Thyroid gland (tissue), 4 donors: ENCODE measurements at regions not wholly inside any gene's neighbourhood (a gene's known extent, or its start where the extent isn't known, plus 50 kb on each side); places are given as distances from the start of the nearest gene placed in this dataset.

ENCODE experiments used
- DNase-seq, 2 donors: peaks; one replicate each; pipeline ENCODE4 v3.0.0-alpha.2; 2019
- H3K27ac ChIP-seq, 3 donors: fragments of 200-600 bp; sonication (generic); 1 replicate in 2 of 3; 2 replicates in 1 of 3; pipeline ENCODE4 v1.5.1; 2016 to 2019; ENCODE audit warnings: mild to moderate bottlenecking in 1 of 3, moderate library complexity in 1 of 3
- H3K27me3 ChIP-seq: fragments of 200-600 bp; sonication (generic); one replicate; pipeline ENCODE4 v1.5.1; 2019
- H3K36me3 ChIP-seq, 2 donors: fragments of 200-600 bp; sonication (generic); one replicate each; pipeline ENCODE4 v1.5.1; 2016 to 2019
- H3K4me1 ChIP-seq, 2 donors: fragments of 200-600 bp; sonication (generic); one replicate each; pipeline ENCODE4 v1.5.1; 2017 to 2019
- H3K4me3 ChIP-seq, 3 donors: fragments of 200-600 bp; sonication (generic); replicated peaks in 1 of 3; 1 replicate in 2 of 3; 2 replicates in 1 of 3; pipeline ENCODE4 v1.5.1; 2016; ENCODE audit warnings: mild to moderate bottlenecking in 1 of 3
- H3K9me3 ChIP-seq: fragments of 200-600 bp; sonication (generic); one replicate; pipeline ENCODE4 v1.5.1; 2017
- POLR2A ChIP-seq, 2 donors: fragments of 450-650 bp; IDR thresholded peaks; one replicate each; pipeline ENCODE4 v1.6.1; 2017; ENCODE audit warnings: antibody characterized with exemption in 2 of 2, mild to moderate bottlenecking in 2 of 2, moderate library complexity in 1 of 2
- WGBS, 2 donors: methylation state at CpG; one replicate each; pipeline ENCODE4 v1.1.5; 2017; 5-methylcytosine and 5-hydroxymethylcytosine counted together
- intact Hi-C: fragments of 100-400 bp; cut with DNase I; formaldehyde crosslinking; loops from one replicate; pipeline ENCODE4 v1.15.1; 2023
- TF ChIP-seq, protein P1 (sequence below), 6 experiments: fragments of 200-600 bp in 3 of 6; fragments of 450-650 bp in 3 of 6; sonication (generic) in 3 of 6; IDR thresholded peaks; one replicate each; pipeline ENCODE4 v1.5.1; 2016 to 2019; ENCODE audit warnings: antibody characterized with exemption in 6 of 6, mild to moderate bottlenecking in 2 of 6, inconsistent platforms in 1 of 6, moderate library complexity in 1 of 6

DNA sequence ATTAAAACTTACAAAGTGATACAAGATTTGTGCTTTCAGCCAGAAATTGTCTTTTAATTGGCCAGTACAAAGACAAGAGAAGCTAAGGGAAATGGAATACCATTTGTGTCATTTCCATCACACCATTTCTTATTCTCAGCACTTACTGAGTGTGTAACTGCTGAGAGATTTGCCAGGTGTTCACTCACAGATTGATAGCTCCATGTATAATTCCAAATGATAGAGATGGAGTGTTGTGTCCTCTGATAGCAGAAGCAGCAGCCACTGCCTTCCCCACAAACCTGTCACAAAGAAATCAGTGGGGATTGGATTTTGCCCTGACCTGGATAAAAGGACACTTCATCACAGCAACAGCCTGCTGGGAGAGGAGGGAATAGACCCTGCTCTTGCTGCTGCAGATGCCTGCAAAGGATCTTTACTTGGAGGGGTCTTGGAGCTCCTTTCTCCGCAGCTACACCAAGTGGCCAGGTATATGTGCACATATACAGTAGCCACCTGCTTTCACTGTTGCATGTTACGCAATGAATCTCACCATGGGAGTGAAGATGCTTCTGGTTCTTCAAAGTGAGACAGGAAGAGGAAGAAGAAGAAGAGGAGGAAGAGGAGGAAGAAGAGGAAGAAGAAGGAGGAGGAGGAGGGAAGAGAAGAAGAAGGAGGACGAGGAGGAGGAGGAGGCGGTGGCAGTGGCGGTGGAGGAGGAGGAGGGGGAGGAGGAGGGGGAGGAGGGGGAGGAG is 78.7 kb upstream of the KCNJ15 start:
- no peaks in the 10 kb centered on the region for H3K27me3 ChIP-seq
- no peaks in the 10 kb centered on the region for H3K4me1 ChIP-seq
- no peak overlapping the region for H3K27ac ChIP-seq
- H3K36me3 ChIP-seq = no peaks in the 10 kb centered on the region
- TF ChIP-seq POLR2A (IDR thresholded peaks at IDR 0.05) = no peak
- TF ChIP-seq, protein P1, sequence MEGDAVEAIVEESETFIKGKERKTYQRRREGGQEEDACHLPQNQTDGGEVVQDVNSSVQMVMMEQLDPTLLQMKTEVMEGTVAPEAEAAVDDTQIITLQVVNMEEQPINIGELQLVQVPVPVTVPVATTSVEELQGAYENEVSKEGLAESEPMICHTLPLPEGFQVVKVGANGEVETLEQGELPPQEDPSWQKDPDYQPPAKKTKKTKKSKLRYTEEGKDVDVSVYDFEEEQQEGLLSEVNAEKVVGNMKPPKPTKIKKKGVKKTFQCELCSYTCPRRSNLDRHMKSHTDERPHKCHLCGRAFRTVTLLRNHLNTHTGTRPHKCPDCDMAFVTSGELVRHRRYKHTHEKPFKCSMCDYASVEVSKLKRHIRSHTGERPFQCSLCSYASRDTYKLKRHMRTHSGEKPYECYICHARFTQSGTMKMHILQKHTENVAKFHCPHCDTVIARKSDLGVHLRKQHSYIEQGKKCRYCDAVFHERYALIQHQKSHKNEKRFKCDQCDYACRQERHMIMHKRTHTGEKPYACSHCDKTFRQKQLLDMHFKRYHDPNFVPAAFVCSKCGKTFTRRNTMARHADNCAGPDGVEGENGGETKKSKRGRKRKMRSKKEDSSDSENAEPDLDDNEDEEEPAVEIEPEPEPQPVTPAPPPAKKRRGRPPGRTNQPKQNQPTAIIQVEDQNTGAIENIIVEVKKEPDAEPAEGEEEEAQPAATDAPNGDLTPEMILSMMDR (IDR thresholded peaks at IDR 0.05) = no peak
- intact Hi-C loops = no loop called here
- H3K9me3 ChIP-seq = no peaks in the 10 kb centered on the region
- DNase-seq = no peak
- no peak overlapping the region for H3K4me3 ChIP-seq
- 90% methylated on average over 5 of the region's 5 CpGs for WGBS, 2 donors

DNA sequence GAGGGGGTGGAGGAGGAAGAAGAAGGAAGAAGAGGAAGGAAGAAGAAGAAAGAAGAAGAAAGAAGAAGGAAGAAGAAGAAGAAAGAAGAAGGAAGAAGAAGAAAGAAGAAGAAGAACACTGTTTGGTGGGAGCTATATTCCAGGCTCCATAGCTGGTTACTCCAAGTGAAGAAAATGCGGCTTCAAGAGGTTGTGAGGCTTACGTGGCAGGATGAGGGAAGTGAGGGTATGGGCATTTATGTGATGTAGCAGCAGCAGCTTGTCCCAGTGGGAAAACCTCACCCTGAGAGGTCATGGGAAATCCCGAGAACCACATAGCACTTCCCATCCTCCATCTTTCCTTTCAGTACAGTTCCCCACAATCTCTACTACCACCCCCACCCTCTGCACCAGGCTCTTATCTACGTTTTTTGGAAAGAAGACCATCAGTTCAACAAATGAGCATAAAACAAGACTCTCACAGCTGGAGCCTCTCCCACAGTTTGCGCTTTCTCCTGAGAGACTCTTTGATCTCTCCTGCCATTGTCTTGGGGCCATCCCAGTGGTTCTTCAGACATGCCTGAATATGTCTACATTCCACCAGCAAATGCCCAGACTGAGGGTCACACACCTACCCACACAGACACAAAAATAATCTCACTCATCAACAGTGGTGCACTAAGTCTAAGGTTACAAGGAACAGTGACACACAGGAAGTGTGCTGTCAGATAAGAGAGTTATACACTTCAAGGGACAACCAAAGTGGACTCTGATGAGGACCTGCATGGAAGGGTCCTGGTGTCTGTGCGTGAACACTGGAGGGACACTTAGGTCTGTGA is 77.9 kb upstream of the KCNJ15 start:
- Histone ChIP-seq H3K4me1 (no peaks in the 10 kb centered on the region), H3K9me3 (no peaks in the 10 kb centered on the region), H3K4me3 (no peak overlapping the region), H3K27ac (no peak overlapping the region), H3K36me3 (no peaks in the 10 kb centered on the region), H3K27me3 (no peaks in the 10 kb centered on the region)
- intact Hi-C loops = no loop called here
- TF ChIP-seq, protein P1 (IDR thresholded peaks at IDR 0.05) = no peak
- TF ChIP-seq POLR2A (IDR thresholded peaks at IDR 0.05) = no peak
- no peak for DNase-seq
- WGBS, 2 donors = 82 to 86% methylated on average over 6 of the region's 6 CpGs

DNA sequence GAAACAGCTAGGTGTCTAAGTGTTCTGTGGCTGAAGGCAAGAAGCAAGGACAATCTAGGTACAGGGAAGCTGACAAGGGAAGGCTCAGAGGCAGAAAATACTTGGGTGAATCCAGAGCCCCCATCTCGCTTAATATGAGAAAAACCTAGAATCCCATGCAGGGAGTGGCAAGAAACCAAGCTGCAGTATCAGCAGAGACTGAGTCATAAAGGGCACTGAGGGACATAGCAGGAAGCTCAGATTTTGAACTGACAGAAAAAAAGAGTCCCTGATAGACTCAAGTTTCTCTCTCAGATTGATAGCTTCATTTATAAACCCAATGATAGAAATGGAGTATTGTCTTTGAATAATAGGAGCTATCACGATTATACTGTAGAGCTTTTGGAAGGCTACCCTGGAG is 77.3 kb upstream of the KCNJ15 start:
- Histone ChIP-seq H3K27me3 (no peaks in the 10 kb centered on the region), H3K4me1 (no peaks in the 10 kb centered on the region), H3K36me3 (no peaks in the 10 kb centered on the region), H3K27ac (no peak overlapping the region), H3K4me3 (no peak overlapping the region), H3K9me3 (no peaks in the 10 kb centered on the region)
- DNase-seq = no peak
- 89 to 94% methylated on average over 2 of the region's 2 CpGs for whole genome bisulfite sequencing, 2 donors
- no peak for TF ChIP-seq POLR2A (IDR thresholded peaks at IDR 0.05)
- TF ChIP-seq, protein P1 (IDR thresholded peaks at IDR 0.05) = no peak
- intact Hi-C loops = no loop called here

DNA sequence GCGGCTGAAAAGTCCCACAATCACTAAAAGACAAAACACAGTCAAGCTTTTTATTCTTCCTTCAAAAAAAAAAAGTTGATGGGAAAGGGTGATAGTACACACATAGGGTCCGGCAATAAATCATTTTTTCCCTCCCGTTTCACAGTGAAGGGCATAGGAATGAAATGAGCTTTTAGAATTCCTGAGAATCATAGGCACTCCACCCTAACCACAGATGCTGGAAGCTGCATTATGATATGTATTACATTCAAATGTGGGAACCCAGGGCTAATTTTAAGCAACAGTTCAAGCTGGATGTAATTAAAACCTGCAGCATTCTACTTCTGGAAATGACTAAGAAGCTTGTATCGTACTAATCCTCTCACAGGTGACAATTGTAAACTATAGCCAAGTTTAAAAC is 75.7 kb upstream of the KCNJ15 start:
- H3K27me3 ChIP-seq = no peaks in the 10 kb centered on the region
- no peaks in the 10 kb centered on the region for H3K4me1 ChIP-seq
- H3K4me3 ChIP-seq = no peak overlapping the region
- DNase-seq = no peak
- intact Hi-C loops = no loop called here
- no peak for TF ChIP-seq POLR2A (IDR thresholded peaks at IDR 0.05)
- TF ChIP-seq, protein P1 (IDR thresholded peaks at IDR 0.05) = no peak
- H3K36me3 ChIP-seq = no peaks in the 10 kb centered on the region
- 79 to 82% methylated on average over 4 of the region's 4 CpGs for WGBS, 2 donors
- H3K27ac ChIP-seq = no peak overlapping the region
- H3K9me3 ChIP-seq = no peaks in the 10 kb centered on the region

DNA sequence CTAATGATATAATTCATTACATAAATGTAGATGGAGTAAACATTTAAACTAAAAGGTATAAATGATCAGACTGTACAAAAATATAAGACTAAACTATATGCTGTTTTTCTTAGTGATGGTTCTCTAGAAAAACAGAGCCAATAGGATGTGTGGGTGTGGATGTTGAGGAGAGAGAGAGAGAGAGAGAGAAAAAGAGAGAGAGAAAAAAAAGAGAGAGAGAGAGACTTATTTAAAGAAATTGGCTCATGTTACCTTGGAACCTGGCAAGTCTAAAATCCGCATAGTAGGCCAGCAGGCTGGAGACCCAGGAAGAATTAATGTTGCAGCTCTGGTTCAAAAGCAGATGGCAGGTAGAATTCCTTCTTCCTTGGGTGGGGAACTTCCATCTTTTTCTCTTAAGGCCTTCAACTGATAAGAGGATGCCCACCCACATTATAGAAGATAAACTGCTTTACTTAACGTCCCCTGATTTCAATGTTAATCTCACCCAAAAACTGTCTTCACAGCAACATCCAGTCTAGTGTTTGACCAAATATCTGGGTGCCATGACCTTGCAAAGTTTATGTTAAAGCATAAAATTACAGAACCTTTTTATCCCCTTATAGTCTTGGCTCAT is 74.3 kb upstream of the KCNJ15 start:
- H3K4me3 ChIP-seq = no peak overlapping the region
- no peaks in the 10 kb centered on the region for H3K9me3 ChIP-seq
- WGBS, 2 donors = 80 to 85% methylated on average over 2 of the region's 2 CpGs

More for the DNA sequence above, 74.3 kb upstream of the KCNJ15 start:
- Histone ChIP-seq H3K4me1 (no peaks in the 10 kb centered on the region), H3K36me3 (no peaks in the 10 kb centered on the region), H3K27me3 (no peaks in the 10 kb centered on the region), H3K27ac (no peak overlapping the region)
- DNase-seq = no peak
- intact Hi-C loops = no loop called here
- no peak for TF ChIP-seq POLR2A (IDR thresholded peaks at IDR 0.05)
- TF ChIP-seq, protein P1 (IDR thresholded peaks at IDR 0.05) = no peak
